ENCODE measurements at regions not wholly inside any gene's neighbourhood (a gene's known extent, or its start where the extent isn't known, plus 50 kb on each side); places are given as distances from the start of the nearest gene placed in this dataset.

DNA sequence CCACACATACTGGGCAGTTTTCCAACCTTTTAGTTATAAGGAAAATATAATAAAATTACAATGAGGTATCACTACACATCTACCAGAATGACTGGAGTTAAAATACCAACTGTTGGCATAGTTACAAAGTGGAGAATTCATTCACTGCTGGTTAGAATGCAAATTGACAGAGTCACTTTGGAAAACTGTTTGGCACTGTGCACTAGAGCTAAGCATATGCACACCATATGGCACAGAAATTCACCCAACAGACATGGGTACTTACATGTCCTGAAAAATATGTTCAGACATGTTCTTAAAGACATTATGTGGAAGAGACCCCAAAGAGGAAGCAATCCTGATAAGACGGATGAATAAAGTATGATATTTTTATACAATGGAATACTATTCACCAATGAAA, 686.1 kb upstream of the RAB6C start:
- TF ChIP-seq, protein P1, sequence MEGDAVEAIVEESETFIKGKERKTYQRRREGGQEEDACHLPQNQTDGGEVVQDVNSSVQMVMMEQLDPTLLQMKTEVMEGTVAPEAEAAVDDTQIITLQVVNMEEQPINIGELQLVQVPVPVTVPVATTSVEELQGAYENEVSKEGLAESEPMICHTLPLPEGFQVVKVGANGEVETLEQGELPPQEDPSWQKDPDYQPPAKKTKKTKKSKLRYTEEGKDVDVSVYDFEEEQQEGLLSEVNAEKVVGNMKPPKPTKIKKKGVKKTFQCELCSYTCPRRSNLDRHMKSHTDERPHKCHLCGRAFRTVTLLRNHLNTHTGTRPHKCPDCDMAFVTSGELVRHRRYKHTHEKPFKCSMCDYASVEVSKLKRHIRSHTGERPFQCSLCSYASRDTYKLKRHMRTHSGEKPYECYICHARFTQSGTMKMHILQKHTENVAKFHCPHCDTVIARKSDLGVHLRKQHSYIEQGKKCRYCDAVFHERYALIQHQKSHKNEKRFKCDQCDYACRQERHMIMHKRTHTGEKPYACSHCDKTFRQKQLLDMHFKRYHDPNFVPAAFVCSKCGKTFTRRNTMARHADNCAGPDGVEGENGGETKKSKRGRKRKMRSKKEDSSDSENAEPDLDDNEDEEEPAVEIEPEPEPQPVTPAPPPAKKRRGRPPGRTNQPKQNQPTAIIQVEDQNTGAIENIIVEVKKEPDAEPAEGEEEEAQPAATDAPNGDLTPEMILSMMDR (IDR thresholded peaks at IDR 0.05): no peak
- TF ChIP-seq POLR2A (IDR thresholded peaks at IDR 0.05): no peak
